Prostate gland (tissue), 2 donors: ENCODE measurements at regions not wholly inside any gene's neighbourhood (a gene's known extent, or its start where the extent isn't known, plus 50 kb on each side); places are given as distances from the start of the nearest gene placed in this dataset.

Experiments
- DNase-seq: peaks from one replicate; pipeline ENCODE4 v3.0.0-alpha.2; 2019; ENCODE audit warnings: low spot score
- H3K27ac ChIP-seq, 2 donors: fragments of 200-600 bp; sonication (generic); 2 replicates each; pipeline ENCODE4 v1.5.1; 2017 to 2019
- H3K27me3 ChIP-seq: fragments of 200-600 bp; sonication (generic); replicated peaks from 2 replicates; pipeline ENCODE4 v1.5.1; 2019; ENCODE audit not compliant: insufficient read depth
- H3K36me3 ChIP-seq, 2 donors: fragments of 200-600 bp; sonication (generic); 1 replicate in 1 of 2; 2 replicates in 1 of 2; pipeline versions ENCODE4 v1.5.1 to v1.8.1; 2017 to 2019
- H3K4me1 ChIP-seq: fragments of 200-600 bp; sonication (generic); replicated peaks from 2 replicates; pipeline ENCODE4 v1.5.1; 2019
- H3K4me3 ChIP-seq, 2 donors: fragments of 200-600 bp; sonication (generic); 2 replicates each; pipeline ENCODE4 v1.5.1; 2017 to 2019
- H3K9me3 ChIP-seq: fragments of 200-600 bp; sonication (generic); 2 replicates; pipeline ENCODE4 v1.5.1; 2017
- POLR2A ChIP-seq: fragments of 450-650 bp; IDR thresholded peaks from one replicate; pipeline ENCODE4 v1.6.1; 2016; ENCODE audit warnings: antibody characterized with exemption, mild to moderate bottlenecking
- POLR2AphosphoS5 ChIP-seq: sonication (generic); formaldehyde crosslinking; IDR thresholded peaks from one replicate; pipeline ENCODE4 v1.6.1; 2017; ENCODE audit warnings: antibody characterized with exemption
- WGBS: methylation state at CpG from one replicate; pipeline ENCODE4 v1.1.5; 2018; 5-methylcytosine and 5-hydroxymethylcytosine counted together
- intact Hi-C: fragments of 100-400 bp; cut with DNase I; formaldehyde crosslinking; loops from one replicate; pipeline ENCODE4 v1.14.2; 2022
- TF ChIP-seq, protein P1 (sequence below), 4 experiments: fragments of 200-600 bp in 2 of 4; fragments of 450-650 bp in 2 of 4; sonication (generic) in 2 of 4; IDR thresholded peaks; 1 replicate in 3 of 4; 2 replicates in 1 of 4; pipeline ENCODE4 v1.5.1; 2016 to 2019; ENCODE audit warnings: antibody characterized with exemption in 4 of 4, mild to moderate bottlenecking in 2 of 4, moderate library complexity in 2 of 4

GRCh38 chr18:6644836-6645627 is 84.5 kb upstream of the ARHGAP28 start:
- no peaks in the 10 kb centered on the region for H3K36me3 ChIP-seq
- TF ChIP-seq POLR2A (no peak), POLR2AphosphoS5 (no peak)
- TF ChIP-seq, protein P1, sequence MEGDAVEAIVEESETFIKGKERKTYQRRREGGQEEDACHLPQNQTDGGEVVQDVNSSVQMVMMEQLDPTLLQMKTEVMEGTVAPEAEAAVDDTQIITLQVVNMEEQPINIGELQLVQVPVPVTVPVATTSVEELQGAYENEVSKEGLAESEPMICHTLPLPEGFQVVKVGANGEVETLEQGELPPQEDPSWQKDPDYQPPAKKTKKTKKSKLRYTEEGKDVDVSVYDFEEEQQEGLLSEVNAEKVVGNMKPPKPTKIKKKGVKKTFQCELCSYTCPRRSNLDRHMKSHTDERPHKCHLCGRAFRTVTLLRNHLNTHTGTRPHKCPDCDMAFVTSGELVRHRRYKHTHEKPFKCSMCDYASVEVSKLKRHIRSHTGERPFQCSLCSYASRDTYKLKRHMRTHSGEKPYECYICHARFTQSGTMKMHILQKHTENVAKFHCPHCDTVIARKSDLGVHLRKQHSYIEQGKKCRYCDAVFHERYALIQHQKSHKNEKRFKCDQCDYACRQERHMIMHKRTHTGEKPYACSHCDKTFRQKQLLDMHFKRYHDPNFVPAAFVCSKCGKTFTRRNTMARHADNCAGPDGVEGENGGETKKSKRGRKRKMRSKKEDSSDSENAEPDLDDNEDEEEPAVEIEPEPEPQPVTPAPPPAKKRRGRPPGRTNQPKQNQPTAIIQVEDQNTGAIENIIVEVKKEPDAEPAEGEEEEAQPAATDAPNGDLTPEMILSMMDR (IDR thresholded peaks at IDR 0.05): no peak
- intact Hi-C loops: loop anchor here (10.0 kb wide), 1 partner anchor 80 kb away; the partner anchor contains the start of gene ARHGAP28
- H3K9me3 ChIP-seq: no peaks in the 10 kb centered on the region
- H3K27me3 ChIP-seq: no peaks in the 10 kb centered on the region
- no peaks in the 10 kb centered on the region for H3K4me1 ChIP-seq
- 63% methylated on average over 10 of the region's 10 CpGs for WGBS
- no peak overlapping the region for H3K27ac ChIP-seq
- DNase-seq: no peak
- H3K4me3 ChIP-seq: no peak overlapping the region

- WGBS: 35% methylated on average over 5 of the region's 5 CpGs
- no peaks in the 10 kb centered on the region for H3K36me3 ChIP-seq
- intact Hi-C loops: loop anchor here (10.0 kb wide), 1 partner anchor 78 kb away; the partner anchor contains the start of gene ARHGAP28
- H3K9me3 ChIP-seq: no peaks in the 10 kb centered on the region
- TF ChIP-seq POLR2A (no peak), POLR2AphosphoS5 (no peak)
- TF ChIP-seq, protein P1 (IDR thresholded peaks at IDR 0.05): no peak
- no peaks in the 10 kb centered on the region for H3K4me1 ChIP-seq
- H3K27me3 ChIP-seq: no peaks in the 10 kb centered on the region
- no peak for DNase-seq
- H3K27ac ChIP-seq: no peak overlapping the region
- H3K4me3 ChIP-seq: no peak overlapping the region
These were observed 82.7 kb upstream of the ARHGAP28 start for GRCh38 chr18:6646801-6647200.

DNA sequence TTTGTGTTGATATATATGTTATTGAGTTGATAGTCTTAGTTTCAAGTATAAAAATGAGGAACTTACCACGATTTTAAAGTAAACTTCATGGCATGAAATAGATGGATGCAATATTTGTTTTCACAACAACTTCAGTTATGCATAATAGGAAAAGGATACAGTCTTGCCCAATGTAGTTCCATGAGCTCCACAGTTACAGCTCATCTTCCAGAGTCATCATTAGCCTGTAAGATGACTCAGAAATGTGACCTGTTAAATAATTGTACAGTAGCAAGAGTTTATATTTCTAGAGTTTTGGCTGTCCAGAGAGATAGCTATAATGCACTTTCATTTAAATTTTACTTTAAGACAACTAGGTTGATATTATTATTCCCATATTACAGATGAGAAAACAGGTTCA is 80.9 kb upstream of the ARHGAP28 start:
- Histone ChIP-seq H3K36me3 (no peaks in the 10 kb centered on the region), H3K4me1 (no peaks in the 10 kb centered on the region), H3K27me3 (no peaks in the 10 kb centered on the region), H3K4me3 (no peak overlapping the region), H3K27ac (no peak overlapping the region), H3K9me3 (no peaks in the 10 kb centered on the region)
- WGBS: 60% methylated on average over 1 of the region's 1 CpG
- TF ChIP-seq POLR2AphosphoS5: no peak
- TF ChIP-seq POLR2A: no peak
- TF ChIP-seq, protein P1 (IDR thresholded peaks at IDR 0.05): no peak
- intact Hi-C loops: loop anchor here (10.0 kb wide), 1 partner anchor 76 kb away; the partner anchor contains the start of gene ARHGAP28
- DNase-seq: no peak

GRCh38 chr18:6649421-6650126 is 79.9 kb upstream of the ARHGAP28 start:
- no peak overlapping the region for H3K4me3 ChIP-seq
- H3K27me3 ChIP-seq: no peaks in the 10 kb centered on the region
- WGBS: 61% methylated on average over 3 of the region's 3 CpGs
- intact Hi-C loops: loop anchor here (10.0 kb wide), 1 partner anchor 75 kb away; the partner anchor contains the start of gene ARHGAP28
- no peak for TF ChIP-seq POLR2AphosphoS5
- TF ChIP-seq POLR2A: no peak
- TF ChIP-seq, protein P1 (IDR thresholded peaks at IDR 0.05): no peak
- H3K9me3 ChIP-seq: no peaks in the 10 kb centered on the region
- DNase-seq: no peak
- H3K4me1 ChIP-seq: no peaks in the 10 kb centered on the region
- H3K27ac ChIP-seq: no peak overlapping the region
- H3K36me3 ChIP-seq: no peaks in the 10 kb centered on the region
